HG03039 (cell line): ENCODE measurements at regions not wholly inside any gene's neighbourhood (a gene's known extent, or its start where the extent isn't known, plus 50 kb on each side); places are given as distances from the start of the nearest gene placed in this dataset.

Experiments
- ATAC-seq: cut with Tn5 transposase; IDR thresholded peaks from one replicate; pipeline ENCODE4 v1.9.1; 2021; ENCODE audit warnings: mild to moderate bottlenecking, moderate library complexity; ENCODE audit not compliant: unreplicated experiment

- no peak for ATAC-seq
Measured at GRCh38 chr18:78769502-78770105, 210.0 kb upstream of the SALL3 start.

- no peak for ATAC-seq
Measured at GRCh38 chr18:78770139-78770822, 209.3 kb upstream of the SALL3 start.

- ATAC-seq: no peak
Measured at GRCh38 chr18:78770823-78771139, 208.8 kb upstream of the SALL3 start.

- ATAC-seq: no peak
Measured at GRCh38 chr18:78771496-78772359, 207.9 kb upstream of the SALL3 start.

GRCh38 chr18:78772360-78773302, 207.0 kb upstream of the SALL3 start:
- no peak for ATAC-seq

GRCh38 chr18:78773303-78773755, 206.3 kb upstream of the SALL3 start:
- ATAC-seq: no peak

GRCh38 chr18:78773819-78774218, 205.8 kb upstream of the SALL3 start:
- ATAC-seq: no peak

GRCh38 chr18:78774741-78775141, 204.9 kb upstream of the SALL3 start:
- no peak for ATAC-seq

- ATAC-seq: no peak
Measured at GRCh38 chr18:78776151-78776550, 203.5 kb upstream of the SALL3 start.

GRCh38 chr18:78776706-78777285, 202.8 kb upstream of the SALL3 start:
- no peak for ATAC-seq

GRCh38 chr18:78777992-78778391, 201.6 kb upstream of the SALL3 start:
- no peak for ATAC-seq

GRCh38 chr18:78778651-78779050, 201.0 kb upstream of the SALL3 start:
- no peak for ATAC-seq

GRCh38 chr18:78779996-78780718, 199.5 kb upstream of the SALL3 start:
- ATAC-seq: no peak

- ATAC-seq: no peak
Measured at GRCh38 chr18:78780719-78781600, 198.7 kb upstream of the SALL3 start.

- ATAC-seq: no peak
Measured at GRCh38 chr18:78781601-78781960, 198.0 kb upstream of the SALL3 start.

- ATAC-seq: no peak
Measured at GRCh38 chr18:78782951-78783563, 196.6 kb upstream of the SALL3 start.

- no peak for ATAC-seq
Measured at GRCh38 chr18:78783564-78783960, 196.1 kb upstream of the SALL3 start.

- no peak for ATAC-seq
Measured at GRCh38 chr18:78784861-78785260, 194.8 kb upstream of the SALL3 start.
